H1 (cell line): ENCODE measurements at regions not wholly inside any gene's neighbourhood (a gene's known extent, or its start where the extent isn't known, plus 50 kb on each side); places are given as distances from the start of the nearest gene placed in this dataset.

ENCODE experiments used
- CTCF ChIA-PET: fragments of 300-600 bp; sonication (Branson Sonifier 250); formaldehyde crosslinking; loops from one replicate; lab custom pipeline; 2021; ENCODE audit not compliant: partially characterized antibody; lab: Charles Lee
- POLR2A ChIA-PET: fragments of 300-600 bp; sonication (Branson Sonifier 250); formaldehyde crosslinking; loops from one replicate; lab custom pipeline; 2021; ENCODE audit warnings: inconsistent platforms; ENCODE audit not compliant: partially characterized antibody; lab: Charles Lee
- DNase-seq, 2 experiments: peaks; one replicate each; pipeline versions ENCODE4 v3.0.0 to v3.0.0-alpha.2; 2010 to 2022; ENCODE audit warnings: low spot score in 2 of 2, low read depth in 1 of 2, mixed read lengths in 1 of 2
- FAIRE-seq: peaks from 2 replicates; lab custom pipeline; 2011; peaks lifted over from hg19 to GRCh38; lab: Jason Lieb, UNC
- H2AFZ ChIP-seq: 2 replicates; pipeline ENCODE4 v1.8.1; 2012; ENCODE audit warnings: low read length, inconsistent platforms
- H2AK5ac ChIP-seq: 2 replicates; pipeline ENCODE4 v1.6.1; 2013; ENCODE audit warnings: low read depth, low read length
- H2BK120ac ChIP-seq: replicated peaks from 2 replicates; pipeline ENCODE3; 2013; ENCODE audit warnings: low read depth, low read length, inconsistent platforms
- H2BK12ac ChIP-seq: 2 replicates; pipeline ENCODE4 v1.6.1; 2013; ENCODE audit warnings: low read depth, low read length
- H2BK15ac ChIP-seq: 2 replicates; pipeline ENCODE4 v1.6.1; 2013; ENCODE audit warnings: low read length
- H2BK20ac ChIP-seq: 2 replicates; pipeline ENCODE4 v1.6.1; 2013; ENCODE audit warnings: low read length
- H2BK5ac ChIP-seq: 2 replicates; pipeline ENCODE4 v1.6.1; 2013; ENCODE audit warnings: low read depth, low read length
- H3K14ac ChIP-seq: 2 replicates; pipeline ENCODE4 v1.6.1; 2013; ENCODE audit warnings: inconsistent platforms; ENCODE audit not compliant: insufficient read length
- H3K18ac ChIP-seq: 2 replicates; pipeline ENCODE4 v1.6.1; 2013; ENCODE audit warnings: low read length; ENCODE audit errors: extremely low read depth
- H3K23ac ChIP-seq: 2 replicates; pipeline ENCODE4 v1.6.1; 2013; ENCODE audit warnings: inconsistent platforms; ENCODE audit not compliant: insufficient read length
- H3K23me2 ChIP-seq: 2 replicates; pipeline ENCODE4 v1.6.1; 2013; ENCODE audit warnings: low read depth, low read length
- H3K27ac ChIP-seq: 2 replicates; pipeline ENCODE4 v1.6.1; 2011; ENCODE audit warnings: low read depth, low read length, inconsistent platforms
- H3K27me3 ChIP-seq, 4 experiments: replicated peaks in 1 of 4; 1 replicate in 1 of 4; 2 replicates in 3 of 4; pipeline versions ENCODE4 v1.6.1 to v1.8.1; 2011 to 2013; ENCODE audit warnings: low read length in 3 of 4, mild to moderate bottlenecking in 3 of 4, inconsistent platforms in 2 of 4, mixed read lengths in 2 of 4, moderate library complexity in 1 of 4; ENCODE audit not compliant: control insufficient read depth in 3 of 4, insufficient read depth in 3 of 4; ENCODE audit errors: extremely low read depth in 1 of 4
- H3K36me3 ChIP-seq, 4 experiments: 2 replicates each; pipeline versions ENCODE4 v1.6.1 to v1.8.1; 2011 to 2013; ENCODE audit warnings: mild to moderate bottlenecking in 4 of 4, low read length in 3 of 4, moderate library complexity in 2 of 4, control low read depth in 1 of 4, inconsistent platforms in 1 of 4; ENCODE audit not compliant: insufficient read depth in 4 of 4, control insufficient read depth in 2 of 4
- H3K4ac ChIP-seq: replicated peaks from 2 replicates; pipeline ENCODE3; 2013; ENCODE audit warnings: low read length, low read depth, mixed read lengths, inconsistent platforms; ENCODE audit not compliant: insufficient read length
- H3K4me1 ChIP-seq, 4 experiments: replicated peaks in 1 of 4; 1 replicate in 1 of 4; 2 replicates in 3 of 4; pipeline versions ENCODE4 v1.6.1 to v1.8.1; 2011 to 2013; ENCODE audit warnings: low read length in 3 of 4, inconsistent platforms in 2 of 4, mixed read lengths in 1 of 4; ENCODE audit not compliant: insufficient read depth in 4 of 4, control insufficient read depth in 3 of 4
- H3K4me2 ChIP-seq, 2 experiments: 2 replicates each; pipeline versions ENCODE4 v1.6.1 to v1.8.1; 2011 to 2013; ENCODE audit warnings: low read depth in 2 of 2, low read length in 2 of 2, control low read depth in 1 of 2, inconsistent platforms in 1 of 2, mild to moderate bottlenecking in 1 of 2; ENCODE audit not compliant: insufficient read depth in 1 of 2
- H3K4me3 ChIP-seq, 4 experiments: fragments of 200-600, 300-600 bp in 1 of 4; sonication (generic), shearing (Covaris generic), sonication (Bioruptor Twin) in 1 of 4; 2 replicates each; pipeline versions ENCODE4 v1.5.1 to v1.8.1; 2011 to 2016; ENCODE audit warnings: low read length in 4 of 4, low read depth in 3 of 4, control low read depth in 2 of 4, inconsistent platforms in 2 of 4, mild to moderate bottlenecking in 2 of 4, mixed read lengths in 1 of 4, moderate library complexity in 1 of 4; ENCODE audit not compliant: insufficient read depth in 2 of 4; ENCODE audit errors: extremely low read depth in 1 of 4
- H3K56ac ChIP-seq: replicated peaks from 2 replicates; pipeline ENCODE3; 2013; ENCODE audit warnings: low read depth, mild to moderate bottlenecking, mixed read lengths, low read length, inconsistent platforms; ENCODE audit not compliant: insufficient read length
- H3K79me1 ChIP-seq: 2 replicates; pipeline ENCODE4 v1.6.1; 2013; ENCODE audit warnings: low read depth, low read length, control low read depth
- H3K79me2 ChIP-seq, 2 experiments: 2 replicates each; pipeline versions ENCODE4 v1.6.1 to v1.8.1; 2012 to 2013; ENCODE audit warnings: low read length in 2 of 2, mild to moderate bottlenecking in 2 of 2, inconsistent platforms in 1 of 2; ENCODE audit not compliant: insufficient read depth in 2 of 2, control insufficient read depth in 1 of 2
- H3K9ac ChIP-seq, 4 experiments: replicated peaks in 1 of 4; 1 replicate in 1 of 4; 2 replicates in 3 of 4; pipeline versions ENCODE4 v1.6.1 to v1.8.1; 2011 to 2013; ENCODE audit warnings: low read depth in 3 of 4, low read length in 3 of 4, control low read depth in 2 of 4, mild to moderate bottlenecking in 2 of 4, moderate library complexity in 2 of 4, inconsistent platforms in 1 of 4; ENCODE audit errors: extremely low read depth in 1 of 4
- H3K9me3 ChIP-seq, 2 experiments: 2 replicates each; pipeline versions ENCODE4 v1.6.1 to v1.8.1; 2012 to 2013; ENCODE audit warnings: mild to moderate bottlenecking in 2 of 2, moderate library complexity in 2 of 2, control low read depth in 1 of 2, inconsistent platforms in 1 of 2, low read depth in 1 of 2, low read length in 1 of 2, mixed read lengths in 1 of 2; ENCODE audit not compliant: insufficient read depth in 2 of 2
- H4K20me1 ChIP-seq, 2 experiments: replicated peaks in 1 of 2; 2 replicates each; pipeline versions ENCODE3 to v1.8.1; 2011 to 2013; ENCODE audit warnings: inconsistent platforms in 2 of 2, low read length in 2 of 2, mild to moderate bottlenecking in 1 of 2; ENCODE audit not compliant: insufficient read depth in 2 of 2, control insufficient read depth in 1 of 2
- H4K5ac ChIP-seq: 2 replicates; pipeline ENCODE4 v1.6.1; 2013; ENCODE audit warnings: low read length, low read depth, mixed read lengths, inconsistent platforms; ENCODE audit not compliant: insufficient read length
- H4K8ac ChIP-seq: 2 replicates; pipeline ENCODE4 v1.8.0; 2013; ENCODE audit warnings: mild to moderate bottlenecking, moderate library complexity, low read length, inconsistent platforms; ENCODE audit not compliant: insufficient read depth; ENCODE audit errors: extremely low read depth
- H4K91ac ChIP-seq: replicated peaks from 2 replicates; pipeline ENCODE3; 2013; ENCODE audit warnings: low read length, mixed read lengths, inconsistent platforms; ENCODE audit not compliant: insufficient read length
- ASH2L ChIP-seq: fragments of 200-600, 300-600 bp; sonication (generic); IDR thresholded peaks from one replicate; pipeline ENCODE4 v1.7.1; 2017; ENCODE audit warnings: low read length
- CBX8 ChIP-seq: fragments of 300-800, 300-1000 bp; sonication (generic); IDR thresholded peaks from 2 replicates; pipeline ENCODE4 v1.7.1; 2016; ENCODE audit warnings: low read depth, low read length, borderline replicate concordance
- CHD1 ChIP-seq: IDR thresholded peaks from 2 replicates; pipeline ENCODE4 v1.6.1; 2012; ENCODE audit warnings: low read depth, low read length, improper control_type of control experiment
- CHD2 ChIP-seq: IDR thresholded peaks from 2 replicates; pipeline ENCODE4 v1.6.1; 2012; ENCODE audit warnings: low read length, improper control_type of control experiment
- GABPA ChIP-seq: IDR thresholded peaks from 2 replicates; pipeline ENCODE4 v1.6.1; 2011; ENCODE audit warnings: mild to moderate bottlenecking, low read length, moderate library complexity, borderline replicate concordance; ENCODE audit not compliant: insufficient read depth
- HDAC6 ChIP-seq: IDR thresholded peaks from one replicate; pipeline ENCODE4 v1.7.1; 2012; ENCODE audit warnings: low read depth, mild to moderate bottlenecking, inconsistent platforms, low read length, moderate library complexity
- NRF1 ChIP-seq: IDR thresholded peaks from 2 replicates; pipeline ENCODE4 v1.6.1; 2011; ENCODE audit warnings: mild to moderate bottlenecking, low read depth, low read length, improper control_type of control experiment
- POU5F1 ChIP-seq: IDR thresholded peaks from 2 replicates; pipeline ENCODE4 v1.6.1; 2011; ENCODE audit warnings: low read depth, mild to moderate bottlenecking, low read length, moderate library complexity
- RFX5 ChIP-seq: IDR thresholded peaks from 2 replicates; pipeline ENCODE4 v1.6.1; 2011; ENCODE audit warnings: low read depth, low read length, improper control_type of control experiment, borderline replicate concordance
- SAP30 ChIP-seq: fragments of 300-600 bp; sonication (generic); IDR thresholded peaks from 2 replicates; pipeline ENCODE4 v1.7.1; 2012; ENCODE audit warnings: low read length, moderate library complexity, mild to moderate bottlenecking, inconsistent platforms; ENCODE audit not compliant: insufficient read depth, insufficient replicate concordance
- SIN3A ChIP-seq, 2 experiments: IDR thresholded peaks in 1 of 2; conservative IDR thresholded peaks in 1 of 2; 2 replicates each; pipeline ENCODE4 v1.6.1; 2011 to 2012; ENCODE audit warnings: low read length in 2 of 2, improper control_type of control experiment in 1 of 2, low read depth in 1 of 2, mild to moderate bottlenecking in 1 of 2
- TCF12 ChIP-seq: IDR thresholded peaks from 2 replicates; pipeline ENCODE4 v1.6.1; 2011; ENCODE audit warnings: low read depth, mild to moderate bottlenecking, low read length
- TEAD4 ChIP-seq: IDR thresholded peaks from 2 replicates; pipeline ENCODE4 v1.6.1; 2012; ENCODE audit warnings: low read depth, low read length, inconsistent platforms, mixed read lengths
- whole genome bisulfite sequencing, 2 experiments: shearing (Covaris generic) in 1 of 2; methylation state at CpG; one replicate each; pipeline versions ENCODE4 v1.1.6 to v1.1.7; 2013 to 2015; ENCODE audit warnings: low lambda C conversion rate in 2 of 2, mixed read lengths in 2 of 2, inconsistent platforms in 1 of 2, low coverage in 1 of 2, missing lambda C conversion rate in 1 of 2; ENCODE audit not compliant: insufficient replicate concordance in 2 of 2, insufficient coverage in 1 of 2, insufficient read length in 1 of 2; ENCODE audit errors: extremely low coverage in 1 of 2, missing lambda C conversion rate in 1 of 2; 5-methylcytosine and 5-hydroxymethylcytosine counted together
- TF ChIP-seq, protein P1 (sequence below): IDR thresholded peaks from 2 replicates; pipeline ENCODE4 v1.6.1; 2012; ENCODE audit warnings: inconsistent platforms

DNA sequence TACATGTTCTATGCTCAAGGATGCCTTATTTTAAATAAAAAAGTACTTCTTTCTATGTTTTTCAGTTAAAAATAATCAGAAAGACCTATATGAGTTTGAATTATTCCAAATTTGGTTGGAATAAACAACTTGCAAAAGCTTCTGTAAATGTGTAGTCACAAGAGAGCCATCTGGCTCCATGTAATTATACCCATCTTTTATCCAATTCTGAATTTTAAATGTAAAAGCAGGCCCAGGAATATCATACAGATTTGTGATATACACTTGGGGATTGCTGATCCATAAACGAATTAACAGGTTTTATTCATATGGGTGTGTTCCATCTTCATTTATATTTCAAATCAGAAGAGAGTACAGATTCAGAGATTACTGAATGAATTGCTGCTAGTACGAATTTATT, 329.2 kb upstream of the LRFN5 start:
- no peak overlapping the region for H2BK20ac ChIP-seq
- no peaks in the 10 kb centered on the region for H3K23me2 ChIP-seq
- DNase-seq (no peak), FAIRE-seq (no peak)
- H3K14ac ChIP-seq = no peak overlapping the region
- H4K8ac ChIP-seq = no peak overlapping the region
- no peak overlapping the region for H4K5ac ChIP-seq
- H3K56ac ChIP-seq = no peak overlapping the region
- no peak overlapping the region for H3K27ac ChIP-seq
- H4K20me1 ChIP-seq = no peaks in the 10 kb centered on the region
- no peak overlapping the region for H4K91ac ChIP-seq
- CTCF ChIA-PET = no interaction called here
- no peak overlapping the region for H2BK120ac ChIP-seq
- no peak overlapping the region for H3K4ac ChIP-seq
- no peaks in the 10 kb centered on the region for H3K36me3 ChIP-seq
- no peak overlapping the region for H2BK15ac ChIP-seq
- no peak overlapping the region for H3K4me3 ChIP-seq
- H2BK12ac ChIP-seq = no peak overlapping the region
- no peaks in the 10 kb centered on the region for H3K4me1 ChIP-seq
- H3K27me3 ChIP-seq = no peaks in the 10 kb centered on the region
- H3K9ac ChIP-seq = no peak overlapping the region
- H3K23ac ChIP-seq = no peak overlapping the region
- H2AK5ac ChIP-seq = no peak overlapping the region
- H2BK5ac ChIP-seq = no peak overlapping the region
- H3K9me3 ChIP-seq = no peaks in the 10 kb centered on the region
- H3K79me1 ChIP-seq = no peaks in the 10 kb centered on the region
- POLR2A ChIA-PET = no interaction called here
- no peaks in the 10 kb centered on the region for H3K79me2 ChIP-seq
- H3K18ac ChIP-seq = no peak overlapping the region
- no peak overlapping the region for H2AFZ ChIP-seq
- WGBS, 2 experiments = 95% methylated on average over 2 of the region's 2 CpGs; no CpG with 5 or more reads in 1 of the 2 experiments
- H3K4me2 ChIP-seq = no peak overlapping the region
- TF ChIP-seq SIN3A (conservative IDR thresholded peaks at IDR 0.05 in 1 of 2, IDR thresholded peaks at IDR 0.05 in 1 of 2; ENCODE audit: low read depth in 1 of 2, low read length in 2 of 2) (no peak), SAP30 (no peak), RFX5 (no peak), TCF12 (no peak), TEAD4 (no peak), CHD1 (no peak), CHD2 (no peak), NRF1 (no peak), POU5F1 (no peak), CBX8 (no peak), HDAC6 (no peak), ASH2L (no peak), GABPA (no peak)
- TF ChIP-seq, protein P1, sequence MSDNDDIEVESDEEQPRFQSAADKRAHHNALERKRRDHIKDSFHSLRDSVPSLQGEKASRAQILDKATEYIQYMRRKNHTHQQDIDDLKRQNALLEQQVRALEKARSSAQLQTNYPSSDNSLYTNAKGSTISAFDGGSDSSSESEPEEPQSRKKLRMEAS = no peak
- TF ChIP-seq, all 59 proteins: peak for 0
